D341Med (cell line): ENCODE measurements at regions not wholly inside any gene's neighbourhood (a gene's known extent, or its start where the extent isn't known, plus 50 kb on each side); places are given as distances from the start of the nearest gene placed in this dataset.
"Not testable (repeated sequence)": the region's sequence is repeated elsewhere in the genome, so short reads cannot be mapped to it uniquely, and the experiment has no call there.

ENCODE experiments used
- DNase-seq: peaks from one replicate; pipeline ENCODE4 v3.0.0; 2012; ENCODE audit warnings: low spot score

- DNase-seq = no peak
Measured at GRCh38 chr11:134843735-134844134, 431.7 kb upstream of the B3GAT1 start.

- DNase-seq = no peak
Measured at GRCh38 chr11:134843020-134843419, 431.0 kb upstream of the B3GAT1 start.

- DNase-seq = no peak
Measured at GRCh38 chr11:134841972-134842371, 429.9 kb upstream of the B3GAT1 start.

GRCh38 chr11:134841411-134841810 is 429.4 kb upstream of the B3GAT1 start:
- no peak for DNase-seq

GRCh38 chr11:134840945-134841344 is 428.9 kb upstream of the B3GAT1 start:
- no peak for DNase-seq

- not testable (repeated sequence) for DNase-seq
Measured at GRCh38 chr11:134840165-134840564, 428.1 kb upstream of the B3GAT1 start.

GRCh38 chr11:134838708-134839107 is 426.7 kb upstream of the B3GAT1 start:
- DNase-seq = no peak

- DNase-seq = no peak
Measured at GRCh38 chr11:134837887-134838232, 425.8 kb upstream of the B3GAT1 start.

GRCh38 chr11:134837166-134837886 is 425.3 kb upstream of the B3GAT1 start:
- no peak for DNase-seq

GRCh38 chr11:134836561-134836960 is 424.5 kb upstream of the B3GAT1 start:
- no peak for DNase-seq

- no peak for DNase-seq
Measured at GRCh38 chr11:134835561-134835960, 423.5 kb upstream of the B3GAT1 start.

GRCh38 chr11:134830312-134830711 is 418.3 kb upstream of the B3GAT1 start:
- no peak for DNase-seq

- no peak for DNase-seq
Measured at GRCh38 chr11:134823970-134824369, 411.9 kb upstream of the B3GAT1 start.

- no peak for DNase-seq
Measured at GRCh38 chr11:134822897-134823296, 410.9 kb upstream of the B3GAT1 start.

- DNase-seq = no peak
Measured at GRCh38 chr11:134821422-134821821, 409.4 kb upstream of the B3GAT1 start.

- DNase-seq = peak; percentile 70
Measured at GRCh38 chr11:134819041-134819440, 407.0 kb upstream of the B3GAT1 start.

GRCh38 chr11:134818516-134818915 is 406.5 kb upstream of the B3GAT1 start:
- DNase-seq = no peak

GRCh38 chr11:134815404-134815803 is 403.4 kb upstream of the B3GAT1 start:
- DNase-seq = no peak

- no peak for DNase-seq
Measured at GRCh38 chr11:134807997-134808396, 396.0 kb upstream of the B3GAT1 start.

- no peak for DNase-seq
Measured at GRCh38 chr11:134802598-134802997, 390.6 kb upstream of the B3GAT1 start.

- no peak for DNase-seq
Measured at GRCh38 chr11:134802116-134802515, 390.1 kb upstream of the B3GAT1 start.

GRCh38 chr11:134801570-134801969 is 389.5 kb upstream of the B3GAT1 start:
- DNase-seq = no peak

GRCh38 chr11:134800826-134801225 is 388.8 kb upstream of the B3GAT1 start:
- DNase-seq = no peak

GRCh38 chr11:134800130-134800529 is 388.1 kb upstream of the B3GAT1 start:
- DNase-seq = no peak
